ENCODE measurements at regions not wholly inside any gene's neighbourhood (a gene's known extent, or its start where the extent isn't known, plus 50 kb on each side); places are given as distances from the start of the nearest gene placed in this dataset.

DNA sequence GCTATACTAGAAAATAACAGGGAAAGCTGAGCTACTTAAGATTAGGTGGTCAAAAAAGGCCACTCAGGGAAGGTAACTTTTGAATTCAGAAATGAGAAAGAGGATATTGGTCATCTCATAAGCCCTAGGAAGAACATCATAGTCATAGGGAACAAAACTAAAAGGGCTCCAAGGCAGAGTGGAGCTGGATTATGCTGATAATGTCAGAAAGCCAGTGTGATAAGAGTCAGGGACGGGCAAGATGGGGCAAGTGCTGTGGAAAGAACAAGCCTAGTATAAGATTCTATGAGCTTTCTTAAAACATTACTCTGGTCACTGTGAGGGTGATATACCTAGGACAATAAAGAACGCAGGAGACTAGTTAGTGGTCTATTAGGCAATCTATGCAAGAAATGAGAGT lies 106.6 kb downstream of the DUSP10 start:
- TF ChIP-seq, protein P1, sequence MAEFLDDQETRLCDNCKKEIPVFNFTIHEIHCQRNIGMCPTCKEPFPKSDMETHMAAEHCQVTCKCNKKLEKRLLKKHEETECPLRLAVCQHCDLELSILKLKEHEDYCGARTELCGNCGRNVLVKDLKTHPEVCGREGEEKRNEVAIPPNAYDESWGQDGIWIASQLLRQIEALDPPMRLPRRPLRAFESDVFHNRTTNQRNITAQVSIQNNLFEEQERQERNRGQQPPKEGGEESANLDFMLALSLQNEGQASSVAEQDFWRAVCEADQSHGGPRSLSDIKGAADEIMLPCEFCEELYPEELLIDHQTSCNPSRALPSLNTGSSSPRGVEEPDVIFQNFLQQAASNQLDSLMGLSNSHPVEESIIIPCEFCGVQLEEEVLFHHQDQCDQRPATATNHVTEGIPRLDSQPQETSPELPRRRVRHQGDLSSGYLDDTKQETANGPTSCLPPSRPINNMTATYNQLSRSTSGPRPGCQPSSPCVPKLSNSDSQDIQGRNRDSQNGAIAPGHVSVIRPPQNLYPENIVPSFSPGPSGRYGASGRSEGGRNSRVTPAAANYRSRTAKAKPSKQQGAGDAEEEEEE (CRISPR knock-in tag; IDR thresholded peaks at IDR 0.05; ENCODE audit: borderline replicate concordance): no peak
- TF ChIP-seq ZMYM2 (CRISPR knock-in tag; IDR thresholded peaks at IDR 0.05) (no peak), ZNF510 (CRISPR knock-in tag; IDR thresholded peaks at IDR 0.05; ENCODE audit: low read depth) (no peak), KAT2B (IDR thresholded peaks at IDR 0.05; ENCODE audit: borderline replicate concordance, low read depth, low read length) (no peak), ZNF878 (CRISPR knock-in tag; IDR thresholded peaks at IDR 0.05) (no peak), SRSF1 (optimal IDR thresholded peaks at IDR 0.05; ENCODE audit: low read depth, low read length) (no peak), TGIF2 (CRISPR knock-in tag; IDR thresholded peaks at IDR 0.05) (no peak), KLF15 (CRISPR knock-in tag; IDR thresholded peaks at IDR 0.05; ENCODE audit: borderline replicate concordance) (no peak), ZSCAN29 (CRISPR knock-in tag; conservative IDR thresholded peaks at IDR 0.05) (no peak)
- TF ChIP-seq, protein P2, sequence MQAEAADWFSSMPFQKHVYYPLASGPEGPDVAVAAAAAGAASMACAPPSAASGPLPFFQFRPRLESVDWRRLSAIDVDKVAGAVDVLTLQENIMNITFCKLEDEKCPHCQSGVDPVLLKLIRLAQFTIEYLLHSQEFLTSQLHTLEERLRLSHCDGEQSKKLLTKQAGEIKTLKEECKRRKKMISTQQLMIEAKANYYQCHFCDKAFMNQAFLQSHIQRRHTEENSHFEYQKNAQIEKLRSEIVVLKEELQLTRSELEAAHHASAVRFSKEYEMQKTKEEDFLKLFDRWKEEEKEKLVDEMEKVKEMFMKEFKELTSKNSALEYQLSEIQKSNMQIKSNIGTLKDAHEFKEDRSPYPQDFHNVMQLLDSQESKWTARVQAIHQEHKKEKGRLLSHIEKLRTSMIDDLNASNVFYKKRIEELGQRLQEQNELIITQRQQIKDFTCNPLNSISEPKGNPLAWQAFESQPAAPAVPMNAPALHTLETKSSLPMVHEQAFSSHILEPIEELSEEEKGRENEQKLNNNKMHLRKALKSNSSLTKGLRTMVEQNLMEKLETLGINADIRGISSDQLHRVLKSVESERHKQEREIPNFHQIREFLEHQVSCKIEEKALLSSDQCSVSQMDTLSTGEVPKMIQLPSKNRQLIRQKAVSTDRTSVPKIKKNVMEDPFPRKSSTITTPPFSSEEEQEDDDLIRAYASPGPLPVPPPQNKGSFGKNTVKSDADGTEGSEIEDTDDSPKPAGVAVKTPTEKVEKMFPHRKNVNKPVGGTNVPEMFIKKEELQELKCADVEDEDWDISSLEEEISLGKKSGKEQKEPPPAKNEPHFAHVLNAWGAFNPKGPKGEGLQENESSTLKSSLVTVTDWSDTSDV (CRISPR knock-in tag; IDR thresholded peaks at IDR 0.05): no peak
- TF ChIP-seq, protein P3, sequence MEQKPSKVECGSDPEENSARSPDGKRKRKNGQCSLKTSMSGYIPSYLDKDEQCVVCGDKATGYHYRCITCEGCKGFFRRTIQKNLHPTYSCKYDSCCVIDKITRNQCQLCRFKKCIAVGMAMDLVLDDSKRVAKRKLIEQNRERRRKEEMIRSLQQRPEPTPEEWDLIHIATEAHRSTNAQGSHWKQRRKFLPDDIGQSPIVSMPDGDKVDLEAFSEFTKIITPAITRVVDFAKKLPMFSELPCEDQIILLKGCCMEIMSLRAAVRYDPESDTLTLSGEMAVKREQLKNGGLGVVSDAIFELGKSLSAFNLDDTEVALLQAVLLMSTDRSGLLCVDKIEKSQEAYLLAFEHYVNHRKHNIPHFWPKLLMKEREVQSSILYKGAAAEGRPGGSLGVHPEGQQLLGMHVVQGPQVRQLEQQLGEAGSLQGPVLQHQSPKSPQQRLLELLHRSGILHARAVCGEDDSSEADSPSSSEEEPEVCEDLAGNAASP (CRISPR knock-in tag; IDR thresholded peaks at IDR 0.05; ENCODE audit: borderline replicate concordance): no peak
- TF ChIP-seq, protein P4, sequence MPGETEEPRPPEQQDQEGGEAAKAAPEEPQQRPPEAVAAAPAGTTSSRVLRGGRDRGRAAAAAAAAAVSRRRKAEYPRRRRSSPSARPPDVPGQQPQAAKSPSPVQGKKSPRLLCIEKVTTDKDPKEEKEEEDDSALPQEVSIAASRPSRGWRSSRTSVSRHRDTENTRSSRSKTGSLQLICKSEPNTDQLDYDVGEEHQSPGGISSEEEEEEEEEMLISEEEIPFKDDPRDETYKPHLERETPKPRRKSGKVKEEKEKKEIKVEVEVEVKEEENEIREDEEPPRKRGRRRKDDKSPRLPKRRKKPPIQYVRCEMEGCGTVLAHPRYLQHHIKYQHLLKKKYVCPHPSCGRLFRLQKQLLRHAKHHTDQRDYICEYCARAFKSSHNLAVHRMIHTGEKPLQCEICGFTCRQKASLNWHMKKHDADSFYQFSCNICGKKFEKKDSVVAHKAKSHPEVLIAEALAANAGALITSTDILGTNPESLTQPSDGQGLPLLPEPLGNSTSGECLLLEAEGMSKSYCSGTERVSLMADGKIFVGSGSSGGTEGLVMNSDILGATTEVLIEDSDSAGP (CRISPR knock-in tag; IDR thresholded peaks at IDR 0.05; ENCODE audit: borderline replicate concordance): no peak
- TF ChIP-seq, protein P5, sequence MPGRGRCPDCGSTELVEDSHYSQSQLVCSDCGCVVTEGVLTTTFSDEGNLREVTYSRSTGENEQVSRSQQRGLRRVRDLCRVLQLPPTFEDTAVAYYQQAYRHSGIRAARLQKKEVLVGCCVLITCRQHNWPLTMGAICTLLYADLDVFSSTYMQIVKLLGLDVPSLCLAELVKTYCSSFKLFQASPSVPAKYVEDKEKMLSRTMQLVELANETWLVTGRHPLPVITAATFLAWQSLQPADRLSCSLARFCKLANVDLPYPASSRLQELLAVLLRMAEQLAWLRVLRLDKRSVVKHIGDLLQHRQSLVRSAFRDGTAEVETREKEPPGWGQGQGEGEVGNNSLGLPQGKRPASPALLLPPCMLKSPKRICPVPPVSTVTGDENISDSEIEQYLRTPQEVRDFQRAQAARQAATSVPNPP (CRISPR knock-in tag; IDR thresholded peaks at IDR 0.05): no peak
- TF ChIP-seq, protein P6, sequence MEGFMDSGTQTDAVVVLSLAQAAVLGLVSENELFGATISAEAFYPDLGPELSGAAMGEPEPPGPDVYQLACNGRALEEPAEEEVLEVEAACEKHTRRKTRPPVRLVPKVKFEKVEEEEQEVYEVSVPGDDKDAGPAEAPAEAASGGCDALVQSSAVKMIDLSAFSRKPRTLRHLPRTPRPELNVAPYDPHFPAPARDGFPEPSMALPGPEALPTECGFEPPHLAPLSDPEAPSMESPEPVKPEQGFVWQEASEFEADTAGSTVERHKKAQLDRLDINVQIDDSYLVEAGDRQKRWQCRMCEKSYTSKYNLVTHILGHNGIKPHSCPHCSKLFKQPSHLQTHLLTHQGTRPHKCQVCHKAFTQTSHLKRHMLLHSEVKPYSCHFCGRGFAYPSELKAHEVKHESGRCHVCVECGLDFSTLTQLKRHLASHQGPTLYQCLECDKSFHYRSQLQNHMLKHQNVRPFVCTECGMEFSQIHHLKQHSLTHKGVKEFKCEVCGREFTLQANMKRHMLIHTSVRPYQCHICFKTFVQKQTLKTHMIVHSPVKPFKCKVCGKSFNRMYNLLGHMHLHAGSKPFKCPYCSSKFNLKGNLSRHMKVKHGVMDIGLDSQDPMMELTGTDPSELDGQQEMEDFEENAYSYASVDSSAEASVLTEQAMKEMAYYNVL (CRISPR knock-in tag; IDR thresholded peaks at IDR 0.05; ENCODE audit: borderline replicate concordance): no peak
- ChIA-PET POLR2A (no interaction called here), CTCF (ENCODE audit: low intra/inter-chr PET ratio, low total read pairs) (no interaction called here)
- DNase-seq (ENCODE audit: low spot score): no peak
- H3K4me3 ChIP-seq (replicated peaks in 1 of 3; ENCODE audit: insufficient read depth in 1 of 3, low read depth in 2 of 3, low read length in 3 of 3): no peak overlapping the region
- no peaks in the 10 kb centered on the region for H3K9me3 ChIP-seq (ENCODE audit: low read length)
- no peak for FAIRE-seq
- no TSS peak for BruUV-seq (replicated peaks)
- no peak overlapping the region for H2AFZ ChIP-seq (ENCODE audit: low read length)
- no peak overlapping the region for H3K9ac ChIP-seq (ENCODE audit: insufficient read depth, low read depth, low read length)
- H3K27me3 ChIP-seq (ENCODE audit: control insufficient read depth in 1 of 2, insufficient read depth in 2 of 2, low read length in 2 of 2): no peaks in the 10 kb centered on the region
- H3K79me2 ChIP-seq (ENCODE audit: insufficient read depth, low read length): no peaks in the 10 kb centered on the region
- in situ Hi-C loops (cut with HindIII; ENCODE audit: extremely low pct_ligation_motif_present, low pct_unique_long_range_greater_than_20kb): no loop called here
- no peaks in the 10 kb centered on the region for H3K36me3 ChIP-seq (replicated peaks in 1 of 2; ENCODE audit: control insufficient read depth in 1 of 2, insufficient read depth in 2 of 2, low read length in 2 of 2)
- no peak overlapping the region for H3K4me2 ChIP-seq (ENCODE audit: low read depth, low read length)
- H4K20me1 ChIP-seq (ENCODE audit: insufficient read depth, low read length): no peaks in the 10 kb centered on the region
- WGBS (ENCODE audit: low lambda C conversion rate): 2% methylated on average over 2 of the region's 2 CpGs
- intact Hi-C loops (cut with micrococcal nuclease; ENCODE audit: unreplicated experiment): no loop called here
- H3K4me1 ChIP-seq (ENCODE audit: insufficient read depth, low read length): no peaks in the 10 kb centered on the region
- no peak for ATAC-seq
- no peak overlapping the region for H3K27ac ChIP-seq (ENCODE audit: extremely low read length, insufficient read depth, low read length)

Data from HepG2 (cell line).